ENCODE measurements at regions not wholly inside any gene's neighbourhood (a gene's known extent, or its start where the extent isn't known, plus 50 kb on each side); places are given as distances from the start of the nearest gene placed in this dataset.

GRCh38 chr21:43308815-43309283, 118.1 kb downstream of the SIK1 start (continued):
- TF ChIP-seq, protein P1, sequence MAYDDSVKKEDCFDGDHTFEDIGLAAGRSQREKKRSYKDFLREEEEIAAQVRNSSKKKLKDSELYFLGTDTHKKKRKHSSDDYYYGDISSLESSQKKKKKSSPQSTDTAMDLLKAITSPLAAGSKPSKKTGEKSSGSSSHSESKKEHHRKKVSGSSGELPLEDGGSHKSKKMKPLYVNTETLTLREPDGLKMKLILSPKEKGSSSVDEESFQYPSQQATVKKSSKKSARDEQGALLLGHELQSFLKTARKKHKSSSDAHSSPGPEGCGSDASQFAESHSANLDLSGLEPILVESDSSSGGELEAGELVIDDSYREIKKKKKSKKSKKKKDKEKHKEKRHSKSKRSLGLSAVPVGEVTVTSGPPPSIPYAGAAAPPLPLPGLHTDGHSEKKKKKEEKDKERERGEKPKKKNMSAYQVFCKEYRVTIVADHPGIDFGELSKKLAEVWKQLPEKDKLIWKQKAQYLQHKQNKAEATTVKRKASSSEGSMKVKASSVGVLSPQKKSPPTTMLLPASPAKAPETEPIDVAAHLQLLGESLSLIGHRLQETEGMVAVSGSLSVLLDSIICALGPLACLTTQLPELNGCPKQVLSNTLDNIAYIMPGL (CRISPR knock-in tag; IDR thresholded peaks at IDR 0.05) = no peak
- no peak for TF ChIP-seq ZNF281 (CRISPR knock-in tag; IDR thresholded peaks at IDR 0.05)
- TF ChIP-seq, protein P2, sequence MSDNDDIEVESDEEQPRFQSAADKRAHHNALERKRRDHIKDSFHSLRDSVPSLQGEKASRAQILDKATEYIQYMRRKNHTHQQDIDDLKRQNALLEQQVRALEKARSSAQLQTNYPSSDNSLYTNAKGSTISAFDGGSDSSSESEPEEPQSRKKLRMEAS (CRISPR knock-in tag; IDR thresholded peaks at IDR 0.05) = no peak
- no peak for TF ChIP-seq SMAD3 (CRISPR knock-in tag; IDR thresholded peaks at IDR 0.05; ENCODE audit: borderline replicate concordance)
- TF ChIP-seq SP1 (CRISPR knock-in tag; conservative IDR thresholded peaks at IDR 0.05) = no peak
- TF ChIP-seq ZNF396 (CRISPR knock-in tag; IDR thresholded peaks at IDR 0.05; ENCODE audit: borderline replicate concordance) = no peak
- no peak for TF ChIP-seq TEAD4 (CRISPR knock-in tag; IDR thresholded peaks at IDR 0.05)

- H3K27me3 Mint-ChIP-seq (ENCODE audit: low read depth) = no peaks in the 10 kb centered on the region
- H3K4me1 Mint-ChIP-seq = peaks cover 23% of the 10 kb centered on the region
- TF ChIP-seq, protein P3, sequence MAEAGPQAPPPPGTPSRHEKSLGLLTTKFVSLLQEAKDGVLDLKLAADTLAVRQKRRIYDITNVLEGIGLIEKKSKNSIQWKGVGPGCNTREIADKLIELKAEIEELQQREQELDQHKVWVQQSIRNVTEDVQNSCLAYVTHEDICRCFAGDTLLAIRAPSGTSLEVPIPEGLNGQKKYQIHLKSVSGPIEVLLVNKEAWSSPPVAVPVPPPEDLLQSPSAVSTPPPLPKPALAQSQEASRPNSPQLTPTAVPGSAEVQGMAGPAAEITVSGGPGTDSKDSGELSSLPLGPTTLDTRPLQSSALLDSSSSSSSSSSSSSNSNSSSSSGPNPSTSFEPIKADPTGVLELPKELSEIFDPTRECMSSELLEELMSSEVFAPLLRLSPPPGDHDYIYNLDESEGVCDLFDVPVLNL (CRISPR knock-in tag; IDR thresholded peaks at IDR 0.05; ENCODE audit: borderline replicate concordance, low read depth) = no peak
- no peak for TF ChIP-seq CREM (CRISPR knock-in tag; IDR thresholded peaks at IDR 0.05)
- TF ChIP-seq, protein P4, sequence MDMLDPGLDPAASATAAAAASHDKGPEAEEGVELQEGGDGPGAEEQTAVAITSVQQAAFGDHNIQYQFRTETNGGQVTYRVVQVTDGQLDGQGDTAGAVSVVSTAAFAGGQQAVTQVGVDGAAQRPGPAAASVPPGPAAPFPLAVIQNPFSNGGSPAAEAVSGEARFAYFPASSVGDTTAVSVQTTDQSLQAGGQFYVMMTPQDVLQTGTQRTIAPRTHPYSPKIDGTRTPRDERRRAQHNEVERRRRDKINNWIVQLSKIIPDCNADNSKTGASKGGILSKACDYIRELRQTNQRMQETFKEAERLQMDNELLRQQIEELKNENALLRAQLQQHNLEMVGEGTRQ (CRISPR knock-in tag; IDR thresholded peaks at IDR 0.05) = no peak
- no peak for TF ChIP-seq ZNF263 (CRISPR knock-in tag; IDR thresholded peaks at IDR 0.05; ENCODE audit: low read depth)
- TF ChIP-seq FOXK1 (CRISPR knock-in tag; IDR thresholded peaks at IDR 0.05) = no peak
- no peak for TF ChIP-seq ERG (CRISPR knock-in tag; IDR thresholded peaks at IDR 0.05)
- TF ChIP-seq RORB (CRISPR knock-in tag; IDR thresholded peaks at IDR 0.05) = no peak
- TF ChIP-seq, protein P5, sequence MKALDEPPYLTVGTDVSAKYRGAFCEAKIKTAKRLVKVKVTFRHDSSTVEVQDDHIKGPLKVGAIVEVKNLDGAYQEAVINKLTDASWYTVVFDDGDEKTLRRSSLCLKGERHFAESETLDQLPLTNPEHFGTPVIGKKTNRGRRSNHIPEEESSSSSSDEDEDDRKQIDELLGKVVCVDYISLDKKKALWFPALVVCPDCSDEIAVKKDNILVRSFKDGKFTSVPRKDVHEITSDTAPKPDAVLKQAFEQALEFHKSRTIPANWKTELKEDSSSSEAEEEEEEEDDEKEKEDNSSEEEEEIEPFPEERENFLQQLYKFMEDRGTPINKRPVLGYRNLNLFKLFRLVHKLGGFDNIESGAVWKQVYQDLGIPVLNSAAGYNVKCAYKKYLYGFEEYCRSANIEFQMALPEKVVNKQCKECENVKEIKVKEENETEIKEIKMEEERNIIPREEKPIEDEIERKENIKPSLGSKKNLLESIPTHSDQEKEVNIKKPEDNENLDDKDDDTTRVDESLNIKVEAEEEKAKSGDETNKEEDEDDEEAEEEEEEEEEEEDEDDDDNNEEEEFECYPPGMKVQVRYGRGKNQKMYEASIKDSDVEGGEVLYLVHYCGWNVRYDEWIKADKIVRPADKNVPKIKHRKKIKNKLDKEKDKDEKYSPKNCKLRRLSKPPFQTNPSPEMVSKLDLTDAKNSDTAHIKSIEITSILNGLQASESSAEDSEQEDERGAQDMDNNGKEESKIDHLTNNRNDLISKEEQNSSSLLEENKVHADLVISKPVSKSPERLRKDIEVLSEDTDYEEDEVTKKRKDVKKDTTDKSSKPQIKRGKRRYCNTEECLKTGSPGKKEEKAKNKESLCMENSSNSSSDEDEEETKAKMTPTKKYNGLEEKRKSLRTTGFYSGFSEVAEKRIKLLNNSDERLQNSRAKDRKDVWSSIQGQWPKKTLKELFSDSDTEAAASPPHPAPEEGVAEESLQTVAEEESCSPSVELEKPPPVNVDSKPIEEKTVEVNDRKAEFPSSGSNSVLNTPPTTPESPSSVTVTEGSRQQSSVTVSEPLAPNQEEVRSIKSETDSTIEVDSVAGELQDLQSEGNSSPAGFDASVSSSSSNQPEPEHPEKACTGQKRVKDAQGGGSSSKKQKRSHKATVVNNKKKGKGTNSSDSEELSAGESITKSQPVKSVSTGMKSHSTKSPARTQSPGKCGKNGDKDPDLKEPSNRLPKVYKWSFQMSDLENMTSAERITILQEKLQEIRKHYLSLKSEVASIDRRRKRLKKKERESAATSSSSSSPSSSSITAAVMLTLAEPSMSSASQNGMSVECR (CRISPR knock-in tag; IDR thresholded peaks at IDR 0.05; ENCODE audit: borderline replicate concordance) = no peak
- no peak for TF ChIP-seq PRRX2 (CRISPR knock-in tag; IDR thresholded peaks at IDR 0.05)
- ChIA-PET CTCF (no interaction called here), POLR2A (no interaction called here)
- no peak overlapping the region for H3K27ac Mint-ChIP-seq
- H3K4me3 Mint-ChIP-seq = no peak overlapping the region
- ATAC-seq (no peak), DNase-seq (ENCODE audit: low spot score) (no peak)
- H3K36me3 Mint-ChIP-seq = no peaks in the 10 kb centered on the region
- no peaks in the 10 kb centered on the region for H3K9me3 Mint-ChIP-seq
Measured at GRCh38 chr21:43308101-43308814, 118.7 kb downstream of the SIK1 start.

Data from WTC11 (cell line).